OCI-LY3 (cell line): ENCODE measurements at regions not wholly inside any gene's neighbourhood (a gene's known extent, or its start where the extent isn't known, plus 50 kb on each side); places are given as distances from the start of the nearest gene placed in this dataset.
A peak's percentile ranks its signal among the peaks of the same experiment; 100 is the strongest.

Experiments
- H2AFZ ChIP-seq: fragments of 200-600, 300-600 bp; shearing (Covaris generic); 2 replicates; pipeline ENCODE4 v1.6.0; 2014; ENCODE audit warnings: antibody characterized with exemption, low read depth, low read length
- H3K27ac ChIP-seq: fragments of 200-600, 300-600 bp; sonication (generic); 2 replicates; pipeline ENCODE4 v1.5.1; 2014; ENCODE audit warnings: mild to moderate bottlenecking, low read length, moderate library complexity, mixed read lengths
- H3K27me3 ChIP-seq: fragments of 200-600, 300-600 bp; sonication (generic); 2 replicates; pipeline ENCODE4 v1.6.1; 2014; ENCODE audit warnings: low read depth, low read length, mixed read lengths
- H3K36me3 ChIP-seq: fragments of 200-600, 300-600 bp; sonication (generic); replicated peaks from 2 replicates; pipeline ENCODE3; 2014; ENCODE audit warnings: low read depth, low read length, mixed read lengths
- H3K4me1 ChIP-seq: fragments of 300-600, 200-600 bp; sonication (generic); 2 replicates; pipeline ENCODE4 v1.6.1; 2014; ENCODE audit warnings: low read length, mixed read lengths
- H3K4me2 ChIP-seq: fragments of 200-600, 300-600 bp; sonication (generic); 2 replicates; pipeline ENCODE4 v1.6.1; 2014; ENCODE audit warnings: low read length, mixed read lengths
- H3K4me3 ChIP-seq: fragments of 300-600, 200-600 bp; sonication (generic); 2 replicates; pipeline ENCODE4 v1.5.1; 2014; ENCODE audit warnings: antibody characterized with exemption, mild to moderate bottlenecking, low read length, moderate library complexity
- H3K79me2 ChIP-seq: fragments of 300-600, 200-600 bp; shearing (Covaris generic); 2 replicates; pipeline ENCODE4 v1.6.1; 2014; ENCODE audit warnings: mild to moderate bottlenecking, low read length, mixed read lengths
- H3K9ac ChIP-seq: fragments of 300-600, 200-600 bp; shearing (Covaris generic); 2 replicates; pipeline ENCODE4 v1.6.0; 2014; ENCODE audit warnings: mild to moderate bottlenecking, low read length, moderate library complexity
- H3K9me3 ChIP-seq: fragments of 200-600, 300-600 bp; shearing (Covaris generic); 2 replicates; pipeline ENCODE4 v1.6.1; 2014; ENCODE audit warnings: low read length, mixed read lengths; ENCODE audit not compliant: insufficient read depth
- H4K20me1 ChIP-seq: fragments of 200-600, 300-600 bp; sonication (generic); 2 replicates; pipeline ENCODE4 v1.6.1; 2016; ENCODE audit warnings: low read length, mixed read lengths; ENCODE audit not compliant: insufficient read depth
- EZH2phosphoT487 ChIP-seq: fragments of 200-600 bp; shearing (Covaris generic); IDR thresholded peaks from 2 replicates; pipeline ENCODE4 v1.6.1; 2018; ENCODE audit warnings: antibody characterized with exemption, mixed run types, low read depth
- TF ChIP-seq, protein P1 (sequence below): fragments of 200-600, 300-600 bp; sonication (generic); IDR thresholded peaks from 2 replicates; pipeline ENCODE4 v1.5.1; 2014; ENCODE audit warnings: antibody characterized with exemption, low read length, low read depth

DNA sequence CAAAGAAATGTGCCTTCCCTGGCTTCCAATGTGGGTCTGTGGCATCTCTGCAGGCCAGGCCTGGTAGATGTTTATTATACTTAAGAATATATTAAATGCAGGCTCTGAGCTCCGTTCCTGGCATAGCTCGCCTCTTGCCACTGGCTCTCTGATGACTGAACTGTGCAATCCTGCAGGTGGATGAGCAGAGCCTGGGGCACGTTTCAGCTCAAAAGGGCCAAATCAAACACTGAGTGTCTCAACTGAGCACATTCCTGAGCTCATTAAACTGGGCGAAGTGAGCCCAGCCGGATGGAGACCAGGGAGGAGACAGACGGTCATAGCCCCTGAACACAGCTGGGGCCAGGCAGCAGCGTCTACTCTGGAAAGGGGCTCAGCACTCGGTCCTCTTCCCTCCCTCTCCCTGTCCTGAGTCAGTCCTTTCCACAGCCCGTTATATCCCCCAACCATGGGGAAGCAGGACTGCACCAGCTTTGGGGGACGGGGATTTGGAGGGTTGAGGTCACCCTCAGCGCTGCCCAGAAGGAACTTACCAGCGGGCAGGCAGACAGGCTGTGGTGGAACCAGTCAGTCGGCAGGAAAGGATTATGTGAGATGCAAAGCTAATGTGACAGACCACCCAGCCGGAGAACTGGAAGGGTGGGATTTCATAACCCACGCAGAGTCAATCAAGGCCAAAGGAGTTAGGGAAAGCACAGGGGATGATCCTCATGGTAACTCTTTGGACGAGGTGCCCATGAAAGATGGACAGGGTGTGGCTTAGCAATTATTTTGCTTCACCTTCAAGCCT, 77.4 kb upstream of the ANKRD34C start:
- Histone ChIP-seq H3K9me3 (no peaks in the 10 kb centered on the region), H3K27ac (no peak overlapping the region), H3K36me3 (no peaks in the 10 kb centered on the region), H3K4me3 (no peak overlapping the region), H4K20me1 (no peaks in the 10 kb centered on the region), H3K4me1 (no peaks in the 10 kb centered on the region), H3K27me3 (peaks cover 76% of the 10 kb centered on the region), H3K9ac (no peak overlapping the region), H3K4me2 (no peak overlapping the region), H3K79me2 (no peaks in the 10 kb centered on the region), H2AFZ (no peak overlapping the region)
- TF ChIP-seq, protein P1, sequence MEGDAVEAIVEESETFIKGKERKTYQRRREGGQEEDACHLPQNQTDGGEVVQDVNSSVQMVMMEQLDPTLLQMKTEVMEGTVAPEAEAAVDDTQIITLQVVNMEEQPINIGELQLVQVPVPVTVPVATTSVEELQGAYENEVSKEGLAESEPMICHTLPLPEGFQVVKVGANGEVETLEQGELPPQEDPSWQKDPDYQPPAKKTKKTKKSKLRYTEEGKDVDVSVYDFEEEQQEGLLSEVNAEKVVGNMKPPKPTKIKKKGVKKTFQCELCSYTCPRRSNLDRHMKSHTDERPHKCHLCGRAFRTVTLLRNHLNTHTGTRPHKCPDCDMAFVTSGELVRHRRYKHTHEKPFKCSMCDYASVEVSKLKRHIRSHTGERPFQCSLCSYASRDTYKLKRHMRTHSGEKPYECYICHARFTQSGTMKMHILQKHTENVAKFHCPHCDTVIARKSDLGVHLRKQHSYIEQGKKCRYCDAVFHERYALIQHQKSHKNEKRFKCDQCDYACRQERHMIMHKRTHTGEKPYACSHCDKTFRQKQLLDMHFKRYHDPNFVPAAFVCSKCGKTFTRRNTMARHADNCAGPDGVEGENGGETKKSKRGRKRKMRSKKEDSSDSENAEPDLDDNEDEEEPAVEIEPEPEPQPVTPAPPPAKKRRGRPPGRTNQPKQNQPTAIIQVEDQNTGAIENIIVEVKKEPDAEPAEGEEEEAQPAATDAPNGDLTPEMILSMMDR: no peak
- no peak for TF ChIP-seq EZH2phosphoT487

DNA sequence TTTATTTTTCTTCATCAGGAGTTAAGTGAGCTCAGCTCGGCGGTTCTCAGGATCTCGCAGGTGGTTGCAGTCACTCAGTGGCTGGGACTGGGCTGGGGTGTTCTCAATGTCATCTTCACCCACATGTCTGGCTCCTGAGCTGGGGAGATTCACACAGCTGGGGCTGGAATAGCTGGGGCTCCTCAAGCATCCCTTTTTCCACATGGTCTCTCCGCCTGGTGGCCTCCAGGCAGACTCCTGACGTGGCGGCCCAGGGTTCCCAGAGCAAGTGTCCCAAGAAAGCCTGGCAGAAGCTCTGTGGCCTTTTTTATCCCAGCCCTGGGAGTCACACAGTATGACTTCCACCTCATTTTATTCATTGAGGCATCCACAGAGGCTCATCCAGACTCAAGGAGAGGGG, 84.1 kb upstream of the ANKRD34C start:
- no peaks in the 10 kb centered on the region for H3K4me1 ChIP-seq
- H3K9ac ChIP-seq: no peak overlapping the region
- H3K36me3 ChIP-seq: no peaks in the 10 kb centered on the region
- H3K9me3 ChIP-seq: no peaks in the 10 kb centered on the region
- H4K20me1 ChIP-seq: no peaks in the 10 kb centered on the region
- H3K27me3 ChIP-seq: peaks cover 41% of the 10 kb centered on the region
- TF ChIP-seq, protein P1: no peak
- no peak for TF ChIP-seq EZH2phosphoT487
- no peak overlapping the region for H3K4me2 ChIP-seq
- no peaks in the 10 kb centered on the region for H3K79me2 ChIP-seq
- no peak overlapping the region for H3K4me3 ChIP-seq
- no peak overlapping the region for H2AFZ ChIP-seq
- H3K27ac ChIP-seq: no peak overlapping the region

DNA sequence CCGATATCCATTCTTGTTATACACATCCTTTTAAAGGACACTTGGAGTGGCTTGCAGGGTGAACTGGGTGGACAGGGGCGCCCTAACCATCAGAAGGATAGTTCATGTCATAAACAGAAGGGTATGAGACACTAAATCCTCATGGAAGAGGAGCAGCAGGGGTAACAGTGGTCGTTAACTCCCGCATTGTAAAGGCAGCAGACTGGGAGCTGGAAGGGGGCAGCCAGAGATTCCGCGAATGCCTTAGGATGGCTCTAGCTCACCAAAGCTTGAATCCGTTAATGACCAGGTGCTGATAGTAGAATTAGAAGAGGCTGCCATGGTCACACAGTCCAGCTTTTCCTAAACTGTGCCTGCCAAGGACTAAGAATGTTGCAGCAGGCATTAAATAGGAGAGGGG, 85.2 kb upstream of the ANKRD34C start:
- TF ChIP-seq EZH2phosphoT487: no peak
- TF ChIP-seq, protein P1: no peak
- H3K9ac ChIP-seq: no peak overlapping the region
- no peak overlapping the region for H3K4me2 ChIP-seq
- H3K79me2 ChIP-seq: no peaks in the 10 kb centered on the region
- no peaks in the 10 kb centered on the region for H4K20me1 ChIP-seq
- no peaks in the 10 kb centered on the region for H3K4me1 ChIP-seq
- H3K36me3 ChIP-seq: no peaks in the 10 kb centered on the region
- no peak overlapping the region for H2AFZ ChIP-seq
- no peak overlapping the region for H3K4me3 ChIP-seq
- no peak overlapping the region for H3K27ac ChIP-seq
- no peaks in the 10 kb centered on the region for H3K9me3 ChIP-seq
- H3K27me3 ChIP-seq: peaks cover 36% of the 10 kb centered on the region

DNA sequence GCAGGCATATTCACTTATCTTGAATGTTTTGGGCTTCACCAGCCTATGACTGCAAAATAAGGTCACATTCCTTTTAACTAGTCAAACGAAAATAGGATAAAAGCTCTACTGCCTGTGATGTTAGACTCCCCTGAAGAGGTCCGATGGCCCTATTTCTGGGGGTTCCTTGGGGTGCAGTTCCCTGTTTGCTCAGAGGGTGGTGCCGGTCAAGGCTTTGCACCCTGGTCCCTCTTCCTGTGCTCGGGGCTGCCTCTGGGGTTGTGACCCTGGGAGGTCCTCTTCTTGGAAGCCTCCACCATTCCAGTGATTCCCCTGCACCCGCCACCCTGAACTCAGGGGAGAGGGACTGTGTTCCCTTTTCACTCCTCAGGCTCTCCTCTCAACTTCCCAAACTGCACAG, 86.7 kb upstream of the ANKRD34C start:
- H2AFZ ChIP-seq: no peak overlapping the region
- H3K9me3 ChIP-seq: no peaks in the 10 kb centered on the region
- no peak overlapping the region for H3K9ac ChIP-seq
- H4K20me1 ChIP-seq: no peaks in the 10 kb centered on the region
- peaks cover 26% of the 10 kb centered on the region for H3K27me3 ChIP-seq
- H3K79me2 ChIP-seq: no peaks in the 10 kb centered on the region
- H3K4me3 ChIP-seq: no peak overlapping the region
- H3K4me2 ChIP-seq: no peak overlapping the region
- H3K4me1 ChIP-seq: no peaks in the 10 kb centered on the region
- TF ChIP-seq, protein P1: peak; percentile 35
- TF ChIP-seq EZH2phosphoT487: no peak
- no peak overlapping the region for H3K27ac ChIP-seq
- no peaks in the 10 kb centered on the region for H3K36me3 ChIP-seq
